ENCODE measurements at regions not wholly inside any gene's neighbourhood (a gene's known extent, or its start where the extent isn't known, plus 50 kb on each side); places are given as distances from the start of the nearest gene placed in this dataset.

- FAIRE-seq (no peak), DNase-seq (ENCODE audit: low read depth in 1 of 2, low spot score in 1 of 2) (no peak), ATAC-seq (no peak)
- no peak for TF ChIP-seq CBX2 (IDR thresholded peaks at IDR 0.05; ENCODE audit: borderline replicate concordance, low read depth)
- no peak for TF ChIP-seq TFCP2L1 (CRISPR knock-in tag; IDR thresholded peaks at IDR 0.05)
- no peak for TF ChIP-seq PBX3 (IDR thresholded peaks at IDR 0.05)
- no peak for TF ChIP-seq NFE2L2 (conservative IDR thresholded peaks at IDR 0.05; ENCODE audit: low read length)
- TF ChIP-seq RFX5 (IDR thresholded peaks at IDR 0.05): no peak
- TF ChIP-seq USF2 (IDR thresholded peaks at IDR 0.05): no peak
- no peak for TF ChIP-seq RNF2 (IDR thresholded peaks at IDR 0.05; ENCODE audit: borderline replicate concordance, low read depth)
- TF ChIP-seq ZC3H11A (IDR thresholded peaks at IDR 0.05): no peak
- no peak for TF ChIP-seq PHF8 (IDR thresholded peaks at IDR 0.05; ENCODE audit: borderline replicate concordance, low read depth)
- TF ChIP-seq NR3C1 (IDR thresholded peaks at IDR 0.05): no peak
- no peak for TF ChIP-seq HES2 (IDR thresholded peaks at IDR 0.05)
- TF ChIP-seq HOXA7 (CRISPR knock-in tag; IDR thresholded peaks at IDR 0.05): no peak
- no peak for TF ChIP-seq CEBPB (IDR thresholded peaks at IDR 0.05)
- TF ChIP-seq KDM1A (IDR thresholded peaks at IDR 0.05; ENCODE audit: low read depth): no peak
- no peak for TF ChIP-seq ESRRA (IDR thresholded peaks at IDR 0.05; ENCODE audit: borderline replicate concordance, low read length)
- TF ChIP-seq RCOR1 (IDR thresholded peaks at IDR 0.05; ENCODE audit: low read depth, low read length): no peak
- TF ChIP-seq ZFP36 (IDR thresholded peaks at IDR 0.05; ENCODE audit: borderline replicate concordance, partially characterized antibody): no peak
- TF ChIP-seq RAD21 (conservative IDR thresholded peaks at IDR 0.05 in 1 of 2, IDR thresholded peaks at IDR 0.05 in 1 of 2): no peak
- no peak for TF ChIP-seq CTCF (IDR thresholded peaks at IDR 0.05)
- H3K4me3 ChIP-seq: no peak overlapping the region
- H3K9me3 ChIP-seq: no peaks in the 10 kb centered on the region
- no CpG with 5 or more reads among the region's 14 CpGs for WGBS (ENCODE audit: missing lambda C conversion rate)
- ChIA-PET POLR2A (no interaction called here), CTCF (no interaction called here)
- no peaks in the 10 kb centered on the region for H3K4me1 ChIP-seq
- H3K4me2 ChIP-seq: no peak overlapping the region
- H3K27ac ChIP-seq: no peak overlapping the region
Observed at GRCh38 chr4:55241461-55241860, 104.6 kb upstream of the SRD5A3 start.

- 36% methylated on average over 4 of the region's 4 CpGs for WGBS (ENCODE audit: missing lambda C conversion rate)
- ATAC-seq (no peak), DNase-seq (ENCODE audit: low read depth in 1 of 2, low spot score in 1 of 2) (no peak), FAIRE-seq (no peak)
- ChIA-PET CTCF (no interaction called here), POLR2A (no interaction called here)
- no peak overlapping the region for H3K4me3 ChIP-seq
- H3K27ac ChIP-seq: no peak overlapping the region
- TF ChIP-seq RNF2 (IDR thresholded peaks at IDR 0.05; ENCODE audit: borderline replicate concordance, low read depth): no peak
- no peak for TF ChIP-seq BHLHE40 (IDR thresholded peaks at IDR 0.05; ENCODE audit: low read depth, low read length)
- no peak for TF ChIP-seq ZSCAN20 (CRISPR knock-in tag; IDR thresholded peaks at IDR 0.05)
- no peak for TF ChIP-seq ATOH8 (CRISPR knock-in tag; IDR thresholded peaks at IDR 0.05; ENCODE audit: low read depth)
- no peak for TF ChIP-seq HDAC2 (IDR thresholded peaks at IDR 0.05)
- no peak for TF ChIP-seq EHMT2 (IDR thresholded peaks at IDR 0.05; ENCODE audit: low read depth)
- TF ChIP-seq REST (IDR thresholded peaks at IDR 0.05): no peak
- H3K4me1 ChIP-seq: no peaks in the 10 kb centered on the region
- no peaks in the 10 kb centered on the region for H3K9me3 ChIP-seq
- no peak overlapping the region for H3K4me2 ChIP-seq
Observed at GRCh38 chr4:55242506-55242905, 103.5 kb upstream of the SRD5A3 start.

Data from A549 (cell line).